GM12875 (cell line): ENCODE measurements at regions not wholly inside any gene's neighbourhood (a gene's known extent, or its start where the extent isn't known, plus 50 kb on each side); places are given as distances from the start of the nearest gene placed in this dataset.
"Not testable (repeated sequence)": the region's sequence is repeated elsewhere in the genome, so short reads cannot be mapped to it uniquely, and the experiment has no call there.

Experiments used
- H3K4me3 ChIP-seq: one replicate; pipeline ENCODE4 v1.5.1; 2011; ENCODE audit warnings: low read depth, low read length, control low read depth
- CTCF ChIP-seq: IDR thresholded peaks from 2 replicates; pipeline ENCODE4 v1.5.1; 2011; ENCODE audit warnings: low read depth, mild to moderate bottlenecking, control low read depth, inconsistent platforms, low read length, moderate library complexity, borderline replicate concordance; ENCODE audit not compliant: insufficient read depth

DNA sequence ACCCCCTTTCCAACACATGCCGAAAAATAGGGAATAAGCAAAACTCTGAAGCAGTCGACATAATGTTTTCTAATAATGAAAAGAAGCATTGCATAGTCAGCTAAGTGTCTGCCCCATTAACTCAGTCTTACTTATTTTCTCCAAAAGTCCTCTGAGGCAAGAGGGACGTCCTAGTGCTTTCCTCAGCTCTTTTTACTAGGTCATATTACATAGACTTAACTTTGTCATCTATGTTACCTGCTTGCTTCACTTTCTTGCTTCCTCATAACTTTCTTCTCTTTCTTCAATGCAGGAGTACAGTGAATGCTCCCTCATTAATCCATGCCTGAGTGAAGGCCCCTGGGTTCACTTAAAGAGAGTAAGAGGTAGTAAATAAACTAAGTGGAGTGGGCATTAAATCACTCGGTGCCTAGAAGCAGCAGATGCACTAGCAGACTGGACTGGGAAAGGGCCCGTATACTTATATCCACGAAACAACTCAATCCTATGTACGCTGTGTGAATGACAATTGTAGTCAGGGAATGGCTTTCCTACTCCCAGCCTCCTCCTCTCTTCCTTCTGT is 210.5 kb upstream of the SPAG17 start:
- no peak for TF ChIP-seq CTCF

DNA sequence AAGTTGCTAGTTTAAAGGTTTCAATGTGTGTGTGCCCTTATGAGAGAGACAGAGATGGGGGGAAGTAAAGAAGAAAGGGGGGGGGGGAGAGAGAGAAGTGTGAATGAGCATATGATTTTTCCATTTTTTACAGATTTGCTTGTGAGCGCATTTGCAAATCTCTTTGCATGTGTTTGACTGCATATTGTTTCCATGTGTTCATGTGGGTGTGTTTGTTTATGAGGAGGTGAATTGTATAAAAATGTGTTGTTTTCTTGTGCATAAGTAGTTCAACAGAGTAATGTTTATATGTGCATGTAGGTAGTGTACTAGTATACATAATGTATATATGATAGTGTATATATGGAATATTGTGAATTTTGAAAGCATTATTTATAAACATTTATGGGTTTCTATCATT is 205.9 kb upstream of the SPAG17 start:
- no peak overlapping the region for H3K4me3 ChIP-seq
- no peak for TF ChIP-seq CTCF

More for the DNA sequence above, 210.5 kb upstream of the SPAG17 start:
- H3K4me3 ChIP-seq = no peak overlapping the region

- no peak for TF ChIP-seq CTCF
- H3K4me3 ChIP-seq = no peak overlapping the region
These were observed 203.4 kb upstream of the SPAG17 start for GRCh38 chr1:118388301-118388959.

- no peak overlapping the region for H3K4me3 ChIP-seq
- TF ChIP-seq CTCF = no peak
These were observed 196.3 kb upstream of the SPAG17 start for GRCh38 chr1:118381197-118381869.

GRCh38 chr1:118377183-118377582 is 192.2 kb upstream of the SPAG17 start:
- H3K4me3 ChIP-seq = not testable (repeated sequence)

DNA sequence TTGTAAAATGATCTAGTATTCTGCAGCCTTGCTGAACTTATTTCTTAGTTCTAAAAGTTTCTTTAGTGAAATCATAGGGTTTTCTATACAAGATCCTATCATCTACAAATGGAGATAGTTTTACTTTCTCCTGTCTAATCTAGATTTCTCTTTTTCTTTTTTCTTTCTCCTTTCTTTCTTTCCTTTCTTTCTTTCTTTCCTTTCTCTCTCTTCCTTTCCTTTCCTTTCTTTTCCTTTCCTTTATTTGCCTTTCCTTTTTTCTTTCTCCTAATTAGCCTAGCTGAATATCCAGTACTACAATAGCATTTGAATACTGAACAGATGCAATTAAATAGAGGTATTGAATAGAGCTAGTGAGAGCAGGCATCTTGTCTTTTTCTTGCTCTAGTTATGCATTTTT is 186.6 kb upstream of the SPAG17 start:
- no peak overlapping the region for H3K4me3 ChIP-seq
- TF ChIP-seq CTCF = no peak

GRCh38 chr1:118370861-118371260 is 185.8 kb upstream of the SPAG17 start:
- no peak overlapping the region for H3K4me3 ChIP-seq
- TF ChIP-seq CTCF = no peak

DNA sequence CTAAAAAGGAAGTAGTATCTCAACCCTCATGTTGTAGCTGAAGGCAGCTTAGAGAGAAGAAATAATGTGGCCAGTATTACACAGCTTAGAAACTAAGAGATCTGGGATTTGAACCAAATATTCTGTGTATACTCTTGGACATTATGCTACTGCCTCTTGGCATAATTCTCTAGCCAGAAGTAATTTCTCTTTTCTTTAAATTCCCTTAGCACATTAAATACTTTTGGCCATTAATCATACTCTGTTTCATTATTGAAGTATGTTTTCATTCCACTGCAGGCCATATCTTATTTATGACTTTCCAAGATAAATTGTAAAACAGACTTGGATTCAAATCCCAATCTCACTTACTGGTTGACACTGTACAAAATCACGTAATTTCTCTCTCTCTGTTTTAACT is 181.3 kb upstream of the SPAG17 start:
- TF ChIP-seq CTCF = no peak
- H3K4me3 ChIP-seq = no peak overlapping the region
